Adrenal gland (tissue), 9 donors: ENCODE measurements at regions not wholly inside any gene's neighbourhood (a gene's known extent, or its start where the extent isn't known, plus 50 kb on each side); places are given as distances from the start of the nearest gene placed in this dataset.

Source experiments
- DNase-seq, 7 donors: peaks; one replicate each; pipeline ENCODE4 v3.0.0-alpha.2; 2019 to 2020
- H3K27ac ChIP-seq, 5 donors: fragments of 200-600 bp; sonication (generic) in 4 of 5; 1 replicate in 3 of 5; 2 replicates in 2 of 5; pipeline versions ENCODE4 v1.5.1 to v1.8.0; 2016 to 2020; ENCODE audit warnings: mild to moderate bottlenecking in 1 of 5
- H3K27me3 ChIP-seq: fragments of 200-600 bp; 2 replicates; pipeline ENCODE4 v1.8.0; 2021
- H3K36me3 ChIP-seq, 2 donors: fragments of 200-600 bp; replicated peaks in 1 of 2; 1 replicate in 1 of 2; 2 replicates in 1 of 2; pipeline versions ENCODE4 v1.5.1 to v1.8.0; 2018 to 2022
- H3K4me1 ChIP-seq, 2 donors: fragments of 200-600 bp; replicated peaks in 1 of 2; 1 replicate in 1 of 2; 2 replicates in 1 of 2; pipeline versions ENCODE4 v1.5.1 to v1.8.0; 2018 to 2021
- H3K4me3 ChIP-seq, 4 donors: fragments of 200-600 bp; sonication (generic) in 3 of 4; one replicate each; pipeline ENCODE4 v1.5.1; 2016 to 2018
- H3K9me3 ChIP-seq, 3 donors: fragments of 200-600 bp; sonication (generic) in 1 of 3; replicated peaks in 1 of 3; 1 replicate in 2 of 3; 2 replicates in 1 of 3; pipeline versions ENCODE4 v1.5.1 to v1.8.0; 2016 to 2021
- CTCF ChIP-seq, 6 experiments: fragments of 450-650 bp in 4 of 6; fragments of 200-600 bp in 2 of 6; sonication (generic) in 1 of 6; IDR thresholded peaks; 1 replicate in 5 of 6; 2 replicates in 1 of 6; pipeline versions ENCODE4 v1.5.1 to v1.8.0; 2016 to 2021; ENCODE audit warnings: antibody characterized with exemption in 6 of 6, mild to moderate bottlenecking in 2 of 6, moderate library complexity in 1 of 6
- POLR2A ChIP-seq, 2 donors: fragments of 450-650 bp; IDR thresholded peaks; one replicate each; pipeline ENCODE4 v1.6.1; 2017; ENCODE audit warnings: antibody characterized with exemption in 2 of 2, mild to moderate bottlenecking in 2 of 2, moderate library complexity in 1 of 2
- WGBS, 4 donors: extraction: QIAGEN DNeasy Blood & Tissue Kit in 2 of 4; methylation state at CpG; one replicate each; pipeline versions ENCODE4 v1.1.5 to v1.1.7; 2013 to 2017; 5-methylcytosine and 5-hydroxymethylcytosine counted together
- intact Hi-C, 2 donors: fragments of 100-400 bp; cut with DNase I; formaldehyde crosslinking; loops; one replicate each; pipeline versions ENCODE4 v1.14.1 to v1.15.0; 2022 to 2023
- donor health status: healthy with polysubstance abuse.
- donor health status: Bipolar disorder and iron deficiency.
- donor health status: DM: yes; HTN: yes; CAD: no.
- donor health status: DM: no; HTN: no; CAD: no.
- donor health status: DM: no; HTN: no; CAD: no.

DNA sequence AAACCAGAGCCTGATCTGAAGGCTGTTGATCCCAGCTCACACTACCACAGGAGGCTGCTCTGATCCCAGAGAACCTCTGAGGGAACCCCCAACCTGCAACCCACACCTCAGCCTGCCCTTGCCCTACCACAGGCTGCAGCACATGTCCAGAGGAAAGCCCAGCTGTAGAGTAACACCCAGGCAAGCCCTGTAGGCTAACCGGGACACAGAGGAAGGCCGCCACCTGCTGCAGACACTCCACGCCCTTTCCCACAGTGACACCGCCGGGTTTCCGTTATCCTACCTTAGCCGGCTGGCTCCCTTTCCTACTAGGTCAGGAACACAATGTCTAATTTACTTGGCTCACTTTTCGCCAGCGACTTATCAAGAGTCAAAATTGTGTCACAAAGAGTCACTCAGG, 266.7 kb upstream of the KLHL29 start:
- intact Hi-C loops: no loop called here
- Histone ChIP-seq H3K9me3 (no peaks in the 10 kb centered on the region), H3K27me3 (no peaks in the 10 kb centered on the region), H3K27ac (no peak overlapping the region), H3K4me3 (no peak overlapping the region), H3K36me3 (no peaks in the 10 kb centered on the region), H3K4me1 (no peaks in the 10 kb centered on the region)
- DNase-seq: no peak
- TF ChIP-seq POLR2A (IDR thresholded peaks at IDR 0.05) (no peak), CTCF (IDR thresholded peaks at IDR 0.05) (no peak)
- 90 to 96% (median 95%) methylated on average over 9 of the region's 9 CpGs for WGBS, 4 donors

- intact Hi-C loops: no loop called here
- Histone ChIP-seq H3K27ac (no peak overlapping the region), H3K36me3 (no peaks in the 10 kb centered on the region), H3K4me3 (no peak overlapping the region), H3K4me1 (no peaks in the 10 kb centered on the region), H3K27me3 (no peaks in the 10 kb centered on the region), H3K9me3 (no peaks in the 10 kb centered on the region)
- DNase-seq: no peak
- 87 to 94% (median 90%) methylated on average over 11 of the region's 11 CpGs for WGBS, 4 donors
- TF ChIP-seq POLR2A (IDR thresholded peaks at IDR 0.05): no peak
Observed at GRCh38 chr2:23118894-23119293, 266.1 kb upstream of the KLHL29 start.

DNA sequence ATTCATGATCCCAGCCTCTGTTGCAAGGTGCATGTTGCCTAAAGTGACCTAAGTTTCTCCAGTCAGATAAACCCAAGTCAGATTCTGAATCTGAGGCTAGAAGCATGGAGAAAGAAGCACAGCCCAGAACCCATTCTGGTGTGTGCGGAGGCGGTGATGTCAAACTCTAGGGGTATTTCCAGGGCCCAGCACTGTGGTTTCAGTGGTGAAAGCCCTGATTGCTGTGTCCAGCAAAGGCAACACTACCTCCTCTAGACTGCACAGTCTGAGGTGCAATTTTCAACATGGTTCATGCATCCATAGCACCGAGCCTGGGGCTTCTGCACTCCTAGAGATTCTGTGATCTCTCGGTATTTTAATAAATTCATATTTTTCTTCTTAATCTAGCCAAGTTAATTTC, 264.8 kb upstream of the KLHL29 start:
- TF ChIP-seq CTCF (IDR thresholded peaks at IDR 0.05): no peak
- no peak for TF ChIP-seq POLR2A (IDR thresholded peaks at IDR 0.05)
- Histone ChIP-seq H3K4me3 (no peak overlapping the region), H3K27me3 (no peaks in the 10 kb centered on the region), H3K36me3 (no peaks in the 10 kb centered on the region), H3K9me3 (no peaks in the 10 kb centered on the region), H3K27ac (no peak overlapping the region), H3K4me1 (no peaks in the 10 kb centered on the region)
- no peak for DNase-seq
- 84 to 95% (median 89%) methylated on average over 4 of the region's 4 CpGs for WGBS, 4 donors
- intact Hi-C loops: no loop called here

DNA sequence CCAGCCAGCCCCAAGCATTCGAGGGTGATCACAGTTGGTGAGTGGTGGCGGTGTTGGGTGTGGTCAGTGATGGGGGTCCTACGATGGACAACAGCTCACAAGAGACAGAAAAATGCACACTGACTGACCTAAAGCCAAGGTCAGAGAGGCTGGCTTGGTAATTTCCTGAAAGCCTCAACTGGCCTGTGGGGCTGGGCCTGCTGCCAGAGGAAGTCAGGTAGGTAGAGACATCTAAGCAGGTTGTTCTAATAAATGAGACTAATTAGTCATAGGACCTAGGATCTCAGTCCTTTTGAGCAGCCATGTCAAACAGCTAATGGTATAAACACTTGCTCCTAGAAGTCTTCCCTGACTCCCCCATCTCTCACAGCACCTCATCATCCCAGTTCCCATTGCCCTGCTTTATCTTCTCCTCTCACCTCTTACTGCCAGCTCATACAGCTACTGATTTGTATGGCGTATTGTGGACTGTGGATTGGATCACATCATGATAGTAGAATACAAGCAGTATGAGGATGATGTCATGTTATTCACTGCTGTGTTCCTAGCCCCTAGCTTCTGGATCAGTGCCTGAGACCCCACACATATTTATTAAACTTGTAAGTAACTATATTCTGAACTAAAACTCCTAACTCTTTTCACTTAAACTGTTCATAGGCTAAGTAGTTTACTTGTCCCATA, 262.9 kb upstream of the KLHL29 start:
- H3K4me3 ChIP-seq: no peak overlapping the region
- no peaks in the 10 kb centered on the region for H3K9me3 ChIP-seq
- intact Hi-C loops: no loop called here
- H3K27me3 ChIP-seq: no peaks in the 10 kb centered on the region
- TF ChIP-seq CTCF (IDR thresholded peaks at IDR 0.05): no peak
- TF ChIP-seq POLR2A (IDR thresholded peaks at IDR 0.05): no peak
- H3K36me3 ChIP-seq: no peaks in the 10 kb centered on the region
- DNase-seq: no peak
- no peaks in the 10 kb centered on the region for H3K4me1 ChIP-seq
- 81 to 91% (median 89%) methylated on average over 4 of the region's 4 CpGs for WGBS, 4 donors
- no peak overlapping the region for H3K27ac ChIP-seq

DNA sequence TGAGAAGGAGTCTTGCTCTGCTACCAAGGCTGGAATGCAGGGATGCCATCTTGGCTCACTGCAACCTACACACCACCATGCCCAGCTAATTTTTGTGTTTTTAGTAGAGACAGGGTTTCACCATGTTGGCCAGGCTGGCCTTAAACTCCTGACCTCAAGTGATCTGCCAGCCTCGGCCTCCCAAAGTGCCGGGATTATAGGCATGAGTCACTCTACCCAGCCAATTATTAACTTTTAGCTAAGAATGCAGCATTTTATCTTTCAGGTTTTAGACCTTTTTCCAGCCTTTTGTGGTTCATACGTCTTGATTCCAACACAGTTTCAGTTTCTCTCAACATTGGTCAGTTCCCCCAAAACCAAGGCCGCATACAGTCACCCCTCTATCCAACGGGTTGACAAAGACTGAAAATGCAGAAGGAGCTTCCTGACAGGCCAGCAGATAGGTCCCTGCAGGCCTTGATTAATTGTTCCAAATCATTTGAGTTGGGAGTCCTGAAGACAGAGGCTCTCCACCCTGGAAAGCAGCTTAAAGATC, 262.2 kb upstream of the KLHL29 start:
- Histone ChIP-seq H3K4me3 (no peak overlapping the region), H3K27ac (no peak overlapping the region), H3K9me3 (no peaks in the 10 kb centered on the region), H3K4me1 (no peaks in the 10 kb centered on the region), H3K27me3 (no peaks in the 10 kb centered on the region), H3K36me3 (no peaks in the 10 kb centered on the region)
- TF ChIP-seq POLR2A (IDR thresholded peaks at IDR 0.05) (no peak), CTCF (IDR thresholded peaks at IDR 0.05) (no peak)
- WGBS, 4 donors: 63 to 76% (median 69%) methylated on average over 5 of the region's 5 CpGs
- intact Hi-C loops: no loop called here
- DNase-seq: no peak
